ENCODE measurements at regions not wholly inside any gene's neighbourhood (a gene's known extent, or its start where the extent isn't known, plus 50 kb on each side); places are given as distances from the start of the nearest gene placed in this dataset.

DNA sequence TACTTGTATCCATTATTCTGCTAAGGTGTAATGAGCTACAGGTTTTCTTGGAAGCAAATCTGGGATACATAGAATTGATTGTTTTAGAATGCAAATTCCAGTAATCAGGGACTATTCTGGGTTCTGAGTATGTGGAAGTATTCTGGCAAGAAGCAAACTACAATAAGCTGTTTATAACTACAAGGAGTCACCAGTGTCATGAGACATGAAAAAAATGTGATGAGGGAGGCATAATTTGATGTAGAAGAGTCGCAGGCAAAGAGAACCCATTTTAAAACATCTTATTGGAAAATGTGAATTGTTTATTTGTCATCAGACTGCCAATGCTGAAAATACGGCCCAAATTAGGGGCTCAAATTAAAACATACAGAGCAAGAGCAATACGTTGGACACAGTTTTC is 321.8 kb upstream of the E2F7 start:
- FAIRE-seq (no peak), DNase-seq (ENCODE audit: low read depth, low spot score) (no peak)
- Histone ChIP-seq H3K9ac (replicated peaks; ENCODE audit: extremely low read depth, insufficient read depth, low read length) (no peak overlapping the region), H4K20me1 (replicated peaks; ENCODE audit: control insufficient read depth, extremely low read depth, insufficient read depth, low read length) (no peaks in the 10 kb centered on the region), H3K27ac (ENCODE audit: insufficient read depth, low read depth, low read length) (no peak overlapping the region), H3K27me3 (ENCODE audit: control insufficient read depth in 2 of 2, insufficient read depth in 2 of 2, low read length in 2 of 2) (peaks cover 0 to 5% of the 10 kb centered on the region in 2 experiments), H3K36me3 (ENCODE audit: control insufficient read depth in 2 of 2, extremely low read depth in 1 of 2, insufficient read depth in 2 of 2, low read length in 2 of 2) (no peaks in the 10 kb centered on the region), H3K79me2 (ENCODE audit: control insufficient read depth, insufficient read depth, low read length) (no peaks in the 10 kb centered on the region), H3K9me1 (replicated peaks; ENCODE audit: control insufficient read depth, extremely low read depth, insufficient read depth, low read length) (no peaks in the 10 kb centered on the region), H2AFZ (ENCODE audit: low read depth, low read length) (no peak overlapping the region), H3K9me3 (replicated peaks; ENCODE audit: control insufficient read depth, insufficient read depth, low read length) (no peaks in the 10 kb centered on the region), H3K4me2 (ENCODE audit: insufficient read depth, low read length) (no peak overlapping the region), H3K4me3 (replicated peaks in 1 of 3; ENCODE audit: insufficient read depth in 1 of 3, low read depth in 1 of 3, low read length in 3 of 3) (no peak overlapping the region), H3K4me1 (ENCODE audit: control insufficient read depth, extremely low read depth, insufficient read depth, low read length) (no peaks in the 10 kb centered on the region)
- no peak for TF ChIP-seq MYC (IDR thresholded peaks at IDR 0.05; ENCODE audit: low read depth, low read length)
- TF ChIP-seq, protein P1, sequence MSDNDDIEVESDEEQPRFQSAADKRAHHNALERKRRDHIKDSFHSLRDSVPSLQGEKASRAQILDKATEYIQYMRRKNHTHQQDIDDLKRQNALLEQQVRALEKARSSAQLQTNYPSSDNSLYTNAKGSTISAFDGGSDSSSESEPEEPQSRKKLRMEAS (IDR thresholded peaks at IDR 0.05; ENCODE audit: insufficient read depth, insufficient read length) = no peak
- TF ChIP-seq GATA2 (IDR thresholded peaks at IDR 0.05; ENCODE audit: insufficient read depth, insufficient read length, low read depth, low read length) = no peak
- no peak for TF ChIP-seq JUN (IDR thresholded peaks at IDR 0.05; ENCODE audit: borderline replicate concordance, insufficient read depth, insufficient read length, low read depth)
- TF ChIP-seq EZH2 (IDR thresholded peaks at IDR 0.05; ENCODE audit: borderline replicate concordance, low read depth, low read length, severe bottlenecking) = no peak
- TF ChIP-seq, protein P2, sequence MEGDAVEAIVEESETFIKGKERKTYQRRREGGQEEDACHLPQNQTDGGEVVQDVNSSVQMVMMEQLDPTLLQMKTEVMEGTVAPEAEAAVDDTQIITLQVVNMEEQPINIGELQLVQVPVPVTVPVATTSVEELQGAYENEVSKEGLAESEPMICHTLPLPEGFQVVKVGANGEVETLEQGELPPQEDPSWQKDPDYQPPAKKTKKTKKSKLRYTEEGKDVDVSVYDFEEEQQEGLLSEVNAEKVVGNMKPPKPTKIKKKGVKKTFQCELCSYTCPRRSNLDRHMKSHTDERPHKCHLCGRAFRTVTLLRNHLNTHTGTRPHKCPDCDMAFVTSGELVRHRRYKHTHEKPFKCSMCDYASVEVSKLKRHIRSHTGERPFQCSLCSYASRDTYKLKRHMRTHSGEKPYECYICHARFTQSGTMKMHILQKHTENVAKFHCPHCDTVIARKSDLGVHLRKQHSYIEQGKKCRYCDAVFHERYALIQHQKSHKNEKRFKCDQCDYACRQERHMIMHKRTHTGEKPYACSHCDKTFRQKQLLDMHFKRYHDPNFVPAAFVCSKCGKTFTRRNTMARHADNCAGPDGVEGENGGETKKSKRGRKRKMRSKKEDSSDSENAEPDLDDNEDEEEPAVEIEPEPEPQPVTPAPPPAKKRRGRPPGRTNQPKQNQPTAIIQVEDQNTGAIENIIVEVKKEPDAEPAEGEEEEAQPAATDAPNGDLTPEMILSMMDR (IDR thresholded peaks at IDR 0.05; ENCODE audit: extremely low read depth in 1 of 2, insufficient read depth in 1 of 2, low read depth in 1 of 2, low read length in 2 of 2) = no peak
- BruUV-seq (replicated peaks) = no TSS peak
- CTCF ChIA-PET = no interaction called here
- dilution Hi-C loops (cut with MboI; ENCODE audit: extremely low pct_ligation_motif_present, low sequenced_read_pairs) (no loop called here), intact Hi-C loops (cut with micrococcal nuclease) (no loop called here)
- POLR2A ChIA-PET = no interaction called here

DNA sequence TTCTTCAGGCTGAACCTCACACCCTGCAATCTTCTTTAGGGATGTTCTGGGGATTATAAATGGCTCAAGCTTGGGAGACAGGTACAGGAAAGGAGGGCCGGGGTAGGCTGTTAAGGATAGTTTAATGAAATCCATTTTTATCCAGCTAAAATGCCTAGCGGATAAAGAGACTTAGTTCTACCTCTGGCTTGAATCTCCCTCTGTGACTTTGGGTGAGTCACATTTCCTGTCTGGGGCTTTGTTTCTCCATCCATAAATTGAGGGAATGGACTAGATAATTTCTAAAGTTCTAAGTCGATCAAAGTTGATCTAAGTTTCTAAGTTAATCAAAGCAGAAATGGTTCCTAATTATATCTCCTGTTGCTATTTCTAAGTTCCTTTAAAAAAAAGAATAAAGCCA is 319.6 kb upstream of the E2F7 start:
- H4K20me1 ChIP-seq (replicated peaks; ENCODE audit: control insufficient read depth, extremely low read depth, insufficient read depth, low read length) = no peaks in the 10 kb centered on the region
- H3K79me2 ChIP-seq (ENCODE audit: control insufficient read depth, insufficient read depth, low read length) = no peaks in the 10 kb centered on the region
- no peak overlapping the region for H3K4me2 ChIP-seq (ENCODE audit: insufficient read depth, low read length)
- H3K4me1 ChIP-seq (ENCODE audit: control insufficient read depth, extremely low read depth, insufficient read depth, low read length) = no peaks in the 10 kb centered on the region
- no peak for TF ChIP-seq GATA2 (IDR thresholded peaks at IDR 0.05; ENCODE audit: insufficient read depth, insufficient read length, low read depth, low read length)
- TF ChIP-seq FOS (IDR thresholded peaks at IDR 0.05; ENCODE audit: borderline replicate concordance, insufficient read depth, low read length) = peak; percentile 11
- CTCF ChIA-PET = no interaction called here
- intact Hi-C loops (cut with micrococcal nuclease) (no loop called here), dilution Hi-C loops (cut with MboI; ENCODE audit: extremely low pct_ligation_motif_present, low sequenced_read_pairs) (no loop called here)
- H2AFZ ChIP-seq (ENCODE audit: low read depth, low read length) = no peak overlapping the region
- H3K4me3 ChIP-seq (replicated peaks in 1 of 3; ENCODE audit: insufficient read depth in 1 of 3, low read depth in 1 of 3, low read length in 3 of 3) = no peak overlapping the region
- no peaks in the 10 kb centered on the region for H3K9me1 ChIP-seq (replicated peaks; ENCODE audit: control insufficient read depth, extremely low read depth, insufficient read depth, low read length)
- DNase-seq (ENCODE audit: low read depth, low spot score) = no peak
- peaks cover 0 to 7% of the 10 kb centered on the region in 2 experiments for H3K27me3 ChIP-seq (ENCODE audit: control insufficient read depth in 2 of 2, insufficient read depth in 2 of 2, low read length in 2 of 2)
- no peaks in the 10 kb centered on the region for H3K36me3 ChIP-seq (ENCODE audit: control insufficient read depth in 2 of 2, extremely low read depth in 1 of 2, insufficient read depth in 2 of 2, low read length in 2 of 2)
- no peak for FAIRE-seq
- no peaks in the 10 kb centered on the region for H3K9me3 ChIP-seq (replicated peaks; ENCODE audit: control insufficient read depth, insufficient read depth, low read length)
- no peak overlapping the region for H3K27ac ChIP-seq (ENCODE audit: insufficient read depth, low read depth, low read length)
- POLR2A ChIA-PET = no interaction called here
- BruUV-seq (replicated peaks) = no TSS peak
- H3K9ac ChIP-seq (replicated peaks; ENCODE audit: extremely low read depth, insufficient read depth, low read length) = no peak overlapping the region

All from endothelial cell of umbilical vein (primary cell).